GM18951 (cell line): ENCODE measurements at regions not wholly inside any gene's neighbourhood (a gene's known extent, or its start where the extent isn't known, plus 50 kb on each side); places are given as distances from the start of the nearest gene placed in this dataset.
"Not testable (repeated sequence)": the region's sequence is repeated elsewhere in the genome, so short reads cannot be mapped to it uniquely, and the experiment has no call there.

ENCODE experiments used
- POLR2A ChIP-seq: IDR thresholded peaks from 4 replicates; pipeline ENCODE4 v1.6.1; 2011; ENCODE audit warnings: mild to moderate bottlenecking; ENCODE audit not compliant: insufficient read length, insufficient read depth; ENCODE audit errors: extremely low read depth
- in situ Hi-C: fragments of 300-500 bp; cut with MboI; formaldehyde crosslinking; loops from one replicate; pipeline ENCODE4 v1.12.0; 2022; ENCODE audit warnings: low sequenced_read_pairs, mixed read lengths, inconsistent platforms; ENCODE audit not compliant: unreplicated experiment

GRCh38 chr12:114827461-114827860, 143.5 kb upstream of the TBX3 start:
- in situ Hi-C loops: no loop called here
- TF ChIP-seq POLR2A: no peak

- in situ Hi-C loops: no loop called here
These were observed 142.3 kb upstream of the TBX3 start for GRCh38 chr12:114826244-114826643.

GRCh38 chr12:114823724-114824123, 139.7 kb upstream of the TBX3 start:
- in situ Hi-C loops: no loop called here
- no peak for TF ChIP-seq POLR2A

More at GRCh38 chr12:114826244-114826643, 142.3 kb upstream of the TBX3 start:
- TF ChIP-seq POLR2A: no peak

GRCh38 chr12:114821570-114821969, 137.6 kb upstream of the TBX3 start:
- in situ Hi-C loops: no loop called here
- no peak for TF ChIP-seq POLR2A

GRCh38 chr12:114820796-114821195, 136.8 kb upstream of the TBX3 start:
- in situ Hi-C loops: no loop called here
- no peak for TF ChIP-seq POLR2A

GRCh38 chr12:114817571-114818425, 133.8 kb upstream of the TBX3 start:
- TF ChIP-seq POLR2A: no peak

GRCh38 chr12:114815026-114815795, 131.2 kb upstream of the TBX3 start:
- TF ChIP-seq POLR2A: no peak
- in situ Hi-C loops: no loop called here

More at GRCh38 chr12:114817571-114818425, 133.8 kb upstream of the TBX3 start:
- in situ Hi-C loops: no loop called here

- no peak for TF ChIP-seq POLR2A
These were observed 129.1 kb upstream of the TBX3 start for GRCh38 chr12:114812858-114813761.

GRCh38 chr12:114812384-114812783, 128.4 kb upstream of the TBX3 start:
- no peak for TF ChIP-seq POLR2A
- in situ Hi-C loops: no loop called here

More at GRCh38 chr12:114812858-114813761, 129.1 kb upstream of the TBX3 start:
- in situ Hi-C loops: no loop called here

GRCh38 chr12:114809097-114809496, 125.1 kb upstream of the TBX3 start:
- in situ Hi-C loops: no loop called here
- TF ChIP-seq POLR2A: no peak

- in situ Hi-C loops: not testable (repeated sequence)
These were observed 117.4 kb upstream of the TBX3 start for GRCh38 chr12:114801381-114801780.

GRCh38 chr12:114800566-114800965, 116.6 kb upstream of the TBX3 start:
- in situ Hi-C loops: not testable (repeated sequence)
